ENCODE measurements at regions not wholly inside any gene's neighbourhood (a gene's known extent, or its start where the extent isn't known, plus 50 kb on each side); places are given as distances from the start of the nearest gene placed in this dataset.
"Not testable (repeated sequence)": the region's sequence is repeated elsewhere in the genome, so short reads cannot be mapped to it uniquely, and the experiment has no call there.

- Histone ChIP-seq H4K5ac (ENCODE audit: insufficient read length, low read depth, low read length) (no peak overlapping the region), H3K14ac (ENCODE audit: insufficient read depth, low read length) (no peak overlapping the region), H3K18ac (ENCODE audit: insufficient read length, low read depth, low read length) (no peak overlapping the region), H2AFZ (ENCODE audit: low read length) (no peak overlapping the region), H3K79me2 (ENCODE audit: insufficient read depth, low read length) (no peaks in the 10 kb centered on the region), H3K4ac (ENCODE audit: low read depth, low read length) (no peak overlapping the region), H3K79me1 (ENCODE audit: insufficient read depth, low read depth, low read length, poor library complexity, severe bottlenecking) (no peaks in the 10 kb centered on the region), H2BK20ac (ENCODE audit: low read depth, low read length, poor library complexity, severe bottlenecking) (no peak overlapping the region), H3T11ph (ENCODE audit: low read length) (no peak overlapping the region), H3K23me2 (ENCODE audit: insufficient read length, low read depth, low read length, poor library complexity, severe bottlenecking) (no peaks in the 10 kb centered on the region), H2BK5ac (ENCODE audit: insufficient read length, low read length) (no peak overlapping the region), H4K20me1 (ENCODE audit: control insufficient read depth, insufficient read depth, insufficient read length) (no peaks in the 10 kb centered on the region), H3K56ac (ENCODE audit: insufficient read length, low read depth, low read length) (no peak overlapping the region), H2BK120ac (ENCODE audit: low read depth, low read length, poor library complexity, severe bottlenecking) (no peak overlapping the region), H3K27me3 (ENCODE audit: insufficient read depth, low read length) (no peaks in the 10 kb centered on the region), H4K91ac (ENCODE audit: insufficient read length, low read depth, low read length) (no peak overlapping the region), H2AK5ac (ENCODE audit: insufficient read length, low read length) (no peak overlapping the region), H3K9ac (ENCODE audit: extremely low read depth, insufficient read length, low read length) (no peak overlapping the region), H3K4me2 (ENCODE audit: insufficient read depth, insufficient read length, low read length) (no peak overlapping the region), H2BK15ac (ENCODE audit: low read depth, low read length) (no peak overlapping the region), H4K8ac (replicated peaks; ENCODE audit: insufficient read length, low read depth, low read length) (no peak overlapping the region), H3K9me3 (ENCODE audit: control insufficient read depth, low read depth, low read length) (peaks cover 47% of the 10 kb centered on the region), H3K4me1 (ENCODE audit: insufficient read depth, low read length) (no peaks in the 10 kb centered on the region), H2BK12ac (ENCODE audit: insufficient read length, low read depth, low read length) (no peak overlapping the region), H3K27ac (ENCODE audit: insufficient read length, low read depth, low read length) (no peak overlapping the region), H3K23ac (ENCODE audit: insufficient read length, low read depth, low read length) (no peak overlapping the region)
- no peak for DNase-seq
- no peak for TF ChIP-seq CTCF (conservative IDR thresholded peaks at IDR 0.05)
- H3K9me3 Mint-ChIP-seq = peaks cover 55 to 63% of the 10 kb centered on the region in 2 experiments
- no peaks in the 10 kb centered on the region for H3K27me3 Mint-ChIP-seq (ENCODE audit: low read depth)
- H3K27ac Mint-ChIP-seq = no peak overlapping the region
- H3K4me1 Mint-ChIP-seq = peaks cover 4 to 5% of the 10 kb centered on the region in 2 experiments; a peak in 3 of 4 replicates
- H3K4me3 Mint-ChIP-seq = no peak overlapping the region
- no peaks in the 10 kb centered on the region; a peak in 1 of 7 replicates for H3K36me3 Mint-ChIP-seq (ENCODE audit: insufficient read depth in 1 of 3, low read depth in 3 of 3)
- no CpG with 5 or more reads among the region's 3 CpGs for WGBS (ENCODE audit: extremely low coverage, insufficient read length, low lambda C conversion rate)
Measured at GRCh38 chrX:67437821-67438220, 106.0 kb upstream of the AR start.

- not testable (repeated sequence) for H3K36me3 Mint-ChIP-seq (ENCODE audit: insufficient read depth in 1 of 3, low read depth in 3 of 3); H3K27ac ChIP-seq (ENCODE audit: insufficient read length, low read depth, low read length); H3K23me2 ChIP-seq (ENCODE audit: insufficient read length, low read depth, low read length, poor library complexity, severe bottlenecking); H4K91ac ChIP-seq (ENCODE audit: insufficient read length, low read depth, low read length); H3K79me2 ChIP-seq (ENCODE audit: insufficient read depth, low read length); H3K14ac ChIP-seq (ENCODE audit: insufficient read depth, low read length); H2BK5ac ChIP-seq (ENCODE audit: insufficient read length, low read length); H2BK12ac ChIP-seq (ENCODE audit: insufficient read length, low read depth, low read length); H2BK15ac ChIP-seq (ENCODE audit: low read depth, low read length); H3K27ac Mint-ChIP-seq; H3K9me3 ChIP-seq (ENCODE audit: control insufficient read depth, low read depth, low read length); H3T11ph ChIP-seq (ENCODE audit: low read length); H3K79me1 ChIP-seq (ENCODE audit: insufficient read depth, low read depth, low read length, poor library complexity, severe bottlenecking); H3K27me3 ChIP-seq (ENCODE audit: insufficient read depth, low read length); H3K4me1 Mint-ChIP-seq; H3K56ac ChIP-seq (ENCODE audit: insufficient read length, low read depth, low read length); H2BK120ac ChIP-seq (ENCODE audit: low read depth, low read length, poor library complexity, severe bottlenecking); H2BK20ac ChIP-seq (ENCODE audit: low read depth, low read length, poor library complexity, severe bottlenecking); H2AFZ ChIP-seq (ENCODE audit: low read length); H4K8ac ChIP-seq (replicated peaks; ENCODE audit: insufficient read length, low read depth, low read length); DNase-seq; H3K4me2 ChIP-seq (ENCODE audit: insufficient read depth, insufficient read length, low read length); H3K4me1 ChIP-seq (ENCODE audit: insufficient read depth, low read length); H3K27me3 Mint-ChIP-seq (ENCODE audit: low read depth); H3K4me3 Mint-ChIP-seq; H4K5ac ChIP-seq (ENCODE audit: insufficient read length, low read depth, low read length); H4K20me1 ChIP-seq (ENCODE audit: control insufficient read depth, insufficient read depth, insufficient read length); H3K4ac ChIP-seq (ENCODE audit: low read depth, low read length); H2AK5ac ChIP-seq (ENCODE audit: insufficient read length, low read length); H3K9ac ChIP-seq (ENCODE audit: extremely low read depth, insufficient read length, low read length); H3K18ac ChIP-seq (ENCODE audit: insufficient read length, low read depth, low read length); H3K23ac ChIP-seq (ENCODE audit: insufficient read length, low read depth, low read length)
- WGBS (ENCODE audit: extremely low coverage, insufficient read length, low lambda C conversion rate) = no CpG with 5 or more reads among the region's 3 CpGs
- peaks cover 59 to 71% of the 10 kb centered on the region in 2 experiments for H3K9me3 Mint-ChIP-seq
Measured at GRCh38 chrX:67475259-67475658, 68.6 kb upstream of the AR start.

All from H9 (cell line).